Breast epithelium (tissue), 4 donors: ENCODE measurements at regions not wholly inside any gene's neighbourhood (a gene's known extent, or its start where the extent isn't known, plus 50 kb on each side); places are given as distances from the start of the nearest gene placed in this dataset.

Experiments used
- DNase-seq, 2 donors: peaks; one replicate each; pipeline ENCODE4 v3.0.0-alpha.2; 2019; ENCODE audit warnings: low spot score in 2 of 2
- H3K27ac ChIP-seq, 2 donors: fragments of 200-600 bp; sonication (generic) in 1 of 2; one replicate each; pipeline ENCODE4 v1.5.1; 2016 to 2019; ENCODE audit warnings: mild to moderate bottlenecking in 1 of 2
- H3K27me3 ChIP-seq, 2 donors: fragments of 200-600 bp; sonication (generic) in 1 of 2; one replicate each; pipeline versions ENCODE4 v1.5.1 to v1.6.0; 2017 to 2019; ENCODE audit warnings: control low read depth in 1 of 2, mild to moderate bottlenecking in 1 of 2
- H3K36me3 ChIP-seq: fragments of 200-600 bp; one replicate; pipeline ENCODE4 v1.5.1; 2019
- H3K4me1 ChIP-seq, 2 donors: fragments of 200-600 bp; sonication (generic); one replicate each; pipeline ENCODE4 v1.5.1; 2016 to 2019; ENCODE audit warnings: control low read depth in 1 of 2
- H3K4me3 ChIP-seq, 3 donors: fragments of 200-600 bp; sonication (generic); 1 replicate in 2 of 3; 2 replicates in 1 of 3; pipeline ENCODE4 v1.5.1; 2016 to 2019; ENCODE audit warnings: mild to moderate bottlenecking in 3 of 3, moderate library complexity in 2 of 3
- H3K9me3 ChIP-seq, 2 donors: fragments of 200-600 bp; sonication (generic) in 1 of 2; one replicate each; pipeline ENCODE4 v1.5.1; 2016 to 2019; ENCODE audit warnings: control low read depth in 1 of 2
- CTCF ChIP-seq, 3 donors: fragments of 450-650 bp; IDR thresholded peaks; one replicate each; pipeline ENCODE4 v1.5.1; 2016 to 2017; ENCODE audit warnings: antibody characterized with exemption in 3 of 3, mild to moderate bottlenecking in 3 of 3, moderate library complexity in 3 of 3
- POLR2A ChIP-seq: fragments of 450-650 bp; IDR thresholded peaks from one replicate; pipeline ENCODE4 v1.6.1; 2016; ENCODE audit warnings: antibody characterized with exemption, mild to moderate bottlenecking, moderate library complexity
- POLR2AphosphoS5 ChIP-seq, 3 donors: sonication (generic); formaldehyde crosslinking; IDR thresholded peaks; one replicate each; pipeline ENCODE4 v1.6.1; 2017; ENCODE audit warnings: antibody characterized with exemption in 3 of 3
- intact Hi-C: fragments of 100-400 bp; cut with DNase I; formaldehyde crosslinking; loops from one replicate; pipeline ENCODE4 v1.15.1; 2023; ENCODE audit warnings: low total_unique reads

DNA sequence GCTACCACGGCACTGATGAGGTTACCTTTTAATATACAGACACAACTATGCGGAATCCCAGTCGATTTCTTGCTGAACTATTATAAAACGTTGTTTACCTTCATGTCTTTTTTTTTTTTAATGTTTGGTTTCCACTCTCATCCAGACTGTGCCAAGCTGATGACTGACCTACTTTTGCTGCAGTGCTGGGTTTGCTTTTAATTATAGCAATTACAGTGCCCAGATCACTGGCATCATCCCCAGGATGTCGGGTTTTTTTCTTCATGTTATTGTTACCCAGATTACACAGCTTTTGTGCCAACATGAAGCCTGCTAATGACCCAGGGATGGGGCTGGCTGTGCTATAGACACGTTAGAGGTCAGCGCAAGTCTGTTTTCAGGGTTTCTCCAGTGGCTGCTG, 294.0 kb upstream of the ATP10A start:
- Histone ChIP-seq H3K27me3 (peaks cover 0 to 12% of the 10 kb centered on the region in 2 donors), H3K9me3 (peaks cover 3 to 5% of the 10 kb centered on the region in 2 donors), H3K36me3 (no peaks in the 10 kb centered on the region), H3K4me3 (no peak overlapping the region), H3K27ac (no peak overlapping the region), H3K4me1 (no peaks in the 10 kb centered on the region)
- no peak for TF ChIP-seq POLR2AphosphoS5 (IDR thresholded peaks at IDR 0.05)
- TF ChIP-seq POLR2A, result no peak
- no peak for TF ChIP-seq CTCF (IDR thresholded peaks at IDR 0.05)
- intact Hi-C loops, result no loop called here
- no peak for DNase-seq

DNA sequence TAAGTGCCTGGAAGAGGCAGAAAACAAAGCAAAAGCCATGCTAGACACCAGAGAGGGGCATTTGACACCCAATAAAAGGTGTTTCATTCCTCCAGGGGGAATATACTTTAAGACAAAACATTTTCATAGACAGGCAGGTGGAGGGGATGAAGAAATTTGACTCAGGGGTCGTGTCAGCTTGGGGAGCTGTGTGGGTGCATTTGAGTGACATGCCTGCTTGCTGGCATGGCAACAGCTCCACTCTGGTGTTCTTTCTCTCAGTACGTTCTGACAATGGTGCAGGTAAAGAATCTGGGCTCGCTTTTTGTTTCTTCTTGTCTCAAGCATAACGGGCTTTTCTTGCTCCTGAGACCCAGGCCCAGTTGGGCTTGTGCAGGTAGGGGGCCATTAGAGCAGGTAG, 292.9 kb upstream of the ATP10A start:
- no peaks in the 10 kb centered on the region for H3K36me3 ChIP-seq
- no peak for DNase-seq
- TF ChIP-seq POLR2A (no peak), POLR2AphosphoS5 (IDR thresholded peaks at IDR 0.05) (no peak), CTCF (IDR thresholded peaks at IDR 0.05) (no peak)
- H3K9me3 ChIP-seq, result peaks cover 0 to 5% of the 10 kb centered on the region in 2 donors
- intact Hi-C loops, result no loop called here
- no peak overlapping the region for H3K4me3 ChIP-seq
- H3K27me3 ChIP-seq, result peaks cover 0 to 5% of the 10 kb centered on the region in 2 donors
- no peak overlapping the region for H3K27ac ChIP-seq
- no peaks in the 10 kb centered on the region for H3K4me1 ChIP-seq

GRCh38 chr15:26148156-26148860, 285.2 kb upstream of the ATP10A start:
- TF ChIP-seq POLR2AphosphoS5 (IDR thresholded peaks at IDR 0.05) (no peak), POLR2A (no peak), CTCF (IDR thresholded peaks at IDR 0.05) (no peak)
- H3K27ac ChIP-seq, result no peak overlapping the region
- H3K9me3 ChIP-seq, result peaks cover 0 to 4% of the 10 kb centered on the region in 2 donors
- DNase-seq, result no peak
- H3K27me3 ChIP-seq, result no peaks in the 10 kb centered on the region
- H3K4me3 ChIP-seq, result no peak overlapping the region
- intact Hi-C loops, result no loop called here
- no peaks in the 10 kb centered on the region for H3K36me3 ChIP-seq
- H3K4me1 ChIP-seq, result no peaks in the 10 kb centered on the region

- TF ChIP-seq POLR2AphosphoS5 (IDR thresholded peaks at IDR 0.05) (no peak), POLR2A (no peak), CTCF (IDR thresholded peaks at IDR 0.05) (no peak)
- H3K4me3 ChIP-seq, result no peak overlapping the region
- intact Hi-C loops, result no loop called here
- H3K36me3 ChIP-seq, result no peaks in the 10 kb centered on the region
- H3K27me3 ChIP-seq, result no peaks in the 10 kb centered on the region
- no peaks in the 10 kb centered on the region for H3K9me3 ChIP-seq
- H3K4me1 ChIP-seq, result no peaks in the 10 kb centered on the region
- DNase-seq, result no peak
- H3K27ac ChIP-seq, result no peak overlapping the region
Observed at GRCh38 chr15:26146202-26146601, 283.1 kb upstream of the ATP10A start.

DNA sequence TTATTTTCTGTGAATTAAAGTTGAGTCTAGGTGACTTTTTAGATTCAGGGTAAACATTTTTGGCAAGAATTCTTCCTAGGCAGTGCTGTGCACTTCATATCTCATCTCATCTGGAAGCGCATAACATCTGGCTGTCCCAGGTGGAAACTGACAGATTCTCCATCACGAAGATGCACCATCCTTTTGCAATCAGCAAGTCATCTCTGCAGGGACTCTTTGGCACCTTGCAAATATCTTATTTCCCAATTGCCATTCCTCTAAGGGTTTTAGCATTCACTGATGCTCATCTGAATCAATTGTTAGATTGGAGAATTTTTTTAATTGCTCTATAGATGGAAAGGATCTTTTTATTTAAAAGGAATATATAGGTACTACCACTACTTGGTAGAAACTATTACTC, 282.7 kb upstream of the ATP10A start:
- Histone ChIP-seq H3K4me3 (no peak overlapping the region), H3K4me1 (no peaks in the 10 kb centered on the region), H3K9me3 (no peaks in the 10 kb centered on the region), H3K27me3 (no peaks in the 10 kb centered on the region), H3K36me3 (no peaks in the 10 kb centered on the region), H3K27ac (no peak overlapping the region)
- DNase-seq, result no peak
- intact Hi-C loops, result no loop called here
- TF ChIP-seq CTCF (IDR thresholded peaks at IDR 0.05) (no peak), POLR2A (no peak), POLR2AphosphoS5 (IDR thresholded peaks at IDR 0.05) (no peak)
